GM12878 (cell line): ENCODE measurements at regions not wholly inside any gene's neighbourhood (a gene's known extent, or its start where the extent isn't known, plus 50 kb on each side); places are given as distances from the start of the nearest gene placed in this dataset.

Experiments
- ATAC-seq: fragments of 200-7000 bp; cut with Tn5 transposase; 3 replicates; pipeline ENCODE4 v1.9.1; 2020; ENCODE audit warnings: mild to moderate bottlenecking, moderate library complexity
- BruUV-seq: library from RNA; stranded (reverse); fragments of 400-500 nt; replicated peaks from 2 replicates; lab custom pipeline; 2021; lab: Mats Ljungman, UMichigan
- CTCF ChIA-PET: fragments of 300-600 bp; sonication (Branson Sonifier 250); formaldehyde crosslinking; extraction: SDS; loops from one replicate; lab custom pipeline; 2021; ENCODE audit warnings: inconsistent platforms; lab: Yijun Ruan, JAX
- POLR2A ChIA-PET: fragments of 350-600 bp; formaldehyde crosslinking; extraction: SDS; loops from one replicate; lab custom pipeline; 2021; ENCODE audit warnings: inconsistent platforms; lab: Charles Lee
- RAD21 ChIA-PET: fragments of 300-600 bp; sonication (Branson Sonifier 250); formaldehyde crosslinking; loops from one replicate; lab custom pipeline; 2023; ENCODE audit warnings: antibody characterized with exemption; ENCODE audit not compliant: unreplicated experiment; lab: Charles Lee
- SMC1A ChIA-PET: fragments of 300-600 bp; sonication (Branson Sonifier 250); formaldehyde crosslinking; loops from one replicate; lab custom pipeline; 2023; ENCODE audit not compliant: unreplicated experiment, uncharacterized antibody; lab: Charles Lee
- DNase-seq: peaks from one replicate; pipeline ENCODE4 v3.0.0-alpha.2; 2011; ENCODE audit warnings: low read depth, low spot score
- FAIRE-seq: peaks from 3 replicates; lab custom pipeline; 2011; peaks lifted over from hg19 to GRCh38; lab: Jason Lieb, UNC
- H2AFZ ChIP-seq: 2 replicates; pipeline ENCODE4 v1.6.0; 2011; ENCODE audit warnings: low read depth, low read length, control low read depth; ENCODE audit not compliant: control insufficient read depth
- H3K27ac ChIP-seq: 2 replicates; pipeline ENCODE4 v1.5.1; 2011; ENCODE audit warnings: control low read depth; ENCODE audit not compliant: control insufficient read depth, insufficient read depth
- H3K27me3 ChIP-seq, 2 experiments: replicated peaks in 1 of 2; 2 replicates each; pipeline versions ENCODE4 v1.6.0 to v1.6.1; 2011; ENCODE audit warnings: low read length in 1 of 2; ENCODE audit not compliant: control insufficient read depth in 2 of 2, insufficient read depth in 2 of 2
- H3K36me3 ChIP-seq, 2 experiments: 2 replicates each; pipeline ENCODE4 v1.5.1; 2011; ENCODE audit warnings: low read length in 1 of 2; ENCODE audit not compliant: control insufficient read depth in 2 of 2, insufficient read depth in 2 of 2
- H3K4me1 ChIP-seq: 2 replicates; pipeline ENCODE4 v1.6.1; 2011; ENCODE audit warnings: mild to moderate bottlenecking, low read length, moderate library complexity, mixed read lengths; ENCODE audit not compliant: control insufficient read depth, insufficient read depth
- H3K4me2 ChIP-seq: 2 replicates; pipeline ENCODE4 v1.6.0; 2011; ENCODE audit warnings: control low read depth; ENCODE audit not compliant: control insufficient read depth, insufficient read depth
- H3K4me3 ChIP-seq: fragments of 200-600 bp; sonication (generic); 2 replicates; pipeline ENCODE4 v1.5.1; 2016
- H3K79me2 ChIP-seq: 2 replicates; pipeline ENCODE4 v1.6.0; 2011; ENCODE audit warnings: low read length; ENCODE audit not compliant: control insufficient read depth, insufficient read depth
- H3K9ac ChIP-seq: 2 replicates; pipeline ENCODE4 v1.8.0; 2011; ENCODE audit warnings: low read length, control low read depth, mixed read lengths; ENCODE audit not compliant: control insufficient read depth, insufficient read depth
- H3K9me3 ChIP-seq: replicated peaks from 3 replicates; pipeline ENCODE4 v1.5.1; 2011; ENCODE audit warnings: mild to moderate bottlenecking, low read length; ENCODE audit not compliant: control insufficient read depth, insufficient read depth
- H4K20me1 ChIP-seq: 2 replicates; pipeline ENCODE4 v1.6.0; 2011; ENCODE audit not compliant: control insufficient read depth, insufficient read depth
- EGR1 ChIP-seq, 2 experiments: IDR thresholded peaks; 1 replicate in 1 of 2; 2 replicates in 1 of 2; pipeline ENCODE4 v1.6.1; 2011 to 2012; ENCODE audit warnings: low read depth in 2 of 2, low read length in 2 of 2, borderline replicate concordance in 1 of 2, mild to moderate bottlenecking in 1 of 2, moderate library complexity in 1 of 2
- FOXK2 ChIP-seq: fragments of 450-650 bp; IDR thresholded peaks from 2 replicates; pipeline ENCODE4 v1.6.1; 2017; ENCODE audit warnings: mild to moderate bottlenecking, moderate library complexity
- JUND ChIP-seq: IDR thresholded peaks from 2 replicates; pipeline ENCODE4 v1.6.1; 2012; ENCODE audit warnings: low read depth, mild to moderate bottlenecking, low read length, improper control_type of control experiment, moderate library complexity
- NR2F1 ChIP-seq: fragments of 450-650 bp; conservative IDR thresholded peaks from 2 replicates; pipeline ENCODE4 v1.6.1; 2017; ENCODE audit warnings: mild to moderate bottlenecking
- SMC3 ChIP-seq: IDR thresholded peaks from 2 replicates; pipeline ENCODE4 v1.6.1; 2011; ENCODE audit warnings: low read length, improper control_type of control experiment, borderline replicate concordance
- TCF3 ChIP-seq: IDR thresholded peaks from 2 replicates; pipeline ENCODE4 v1.6.1; 2012; ENCODE audit warnings: low read depth, mild to moderate bottlenecking, low read length, borderline replicate concordance; ENCODE audit not compliant: insufficient read depth
- TCF7 ChIP-seq: IDR thresholded peaks from 2 replicates; pipeline ENCODE4 v1.6.1; 2014; ENCODE audit warnings: antibody characterized with exemption, borderline replicate concordance
- ZNF217 ChIP-seq: fragments of 450-650 bp; IDR thresholded peaks from 2 replicates; pipeline ENCODE4 v1.6.1; 2017; ENCODE audit warnings: antibody characterized with exemption, mild to moderate bottlenecking
- WGBS: methylation state at CpG from one replicate; pipeline ENCODE4 v1.1.6; 2016; ENCODE audit warnings: low lambda C conversion rate; ENCODE audit not compliant: insufficient replicate concordance, insufficient coverage; ENCODE audit errors: missing lambda C conversion rate; 5-methylcytosine and 5-hydroxymethylcytosine counted together
- in situ Hi-C: fragments of 300-500 bp; cut with MboI; formaldehyde crosslinking; loops from 9 replicates; pipeline ENCODE4 v1.14.3; 2018; ENCODE audit warnings: mixed read lengths
- intact Hi-C: fragments of 100-400 bp; cut with micrococcal nuclease; formaldehyde crosslinking; loops from one replicate; pipeline ENCODE4 v1.14.2; 2022; ENCODE audit not compliant: unreplicated experiment
- TF ChIP-seq, protein P1 (sequence below): IDR thresholded peaks from 2 replicates; pipeline ENCODE4 v1.6.1; 2011; ENCODE audit warnings: low read depth, mild to moderate bottlenecking, low read length, moderate library complexity, borderline replicate concordance; ENCODE audit errors: extremely low read depth
- TF ChIP-seq, protein P2 (sequence below): fragments of 150-350 bp; IDR thresholded peaks from 2 replicates; pipeline ENCODE4 v1.6.1; 2014; ENCODE audit warnings: mild to moderate bottlenecking, low read depth, low read length
- TF ChIP-seq, protein P3 (sequence below): fragments of 450-650 bp; IDR thresholded peaks from 2 replicates; pipeline ENCODE4 v1.6.1; 2017; ENCODE audit warnings: borderline replicate concordance

DNA sequence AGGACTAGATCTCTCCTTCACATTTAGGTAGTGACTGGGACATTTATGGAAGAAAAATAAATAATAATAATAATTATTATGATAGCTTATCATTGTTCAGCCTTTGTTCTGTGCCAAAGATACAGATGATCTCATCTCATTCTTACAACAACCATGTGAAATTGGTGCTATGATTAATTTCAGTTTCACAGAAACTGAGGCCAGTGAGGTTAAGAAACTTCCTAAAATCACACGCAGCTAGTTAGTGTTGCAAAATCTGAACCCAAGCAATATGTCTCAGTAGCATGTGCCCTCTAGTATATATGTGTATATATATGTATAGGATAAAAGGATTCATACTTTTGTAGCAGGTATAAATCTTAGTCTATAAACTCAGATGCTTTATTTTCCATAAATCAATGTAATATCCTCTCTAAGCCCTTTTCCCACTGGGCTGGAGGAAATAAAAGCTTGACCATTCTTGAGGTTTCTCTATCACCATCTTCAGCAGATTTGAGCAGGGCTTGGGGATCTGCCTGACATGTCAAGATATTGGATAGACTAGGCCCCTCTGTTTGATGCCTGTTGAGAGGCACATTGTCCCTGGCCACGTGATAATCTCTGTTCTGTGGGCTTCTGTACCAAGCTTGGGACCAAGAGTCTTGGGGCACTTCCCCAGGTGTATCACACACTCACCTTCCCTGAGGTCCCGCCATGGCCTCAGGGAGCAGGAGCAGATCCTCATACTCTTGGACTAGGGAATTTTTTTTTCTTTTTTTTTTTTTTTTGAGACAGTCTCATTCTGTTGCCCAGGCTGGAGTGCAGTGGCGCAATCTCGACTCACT is 172.6 kb upstream of the NRP1 start (continued):
- TF ChIP-seq, protein P1, sequence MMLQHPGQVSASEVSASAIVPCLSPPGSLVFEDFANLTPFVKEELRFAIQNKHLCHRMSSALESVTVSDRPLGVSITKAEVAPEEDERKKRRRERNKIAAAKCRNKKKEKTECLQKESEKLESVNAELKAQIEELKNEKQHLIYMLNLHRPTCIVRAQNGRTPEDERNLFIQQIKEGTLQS = no peak
- TF ChIP-seq ZNF217 (no peak), TCF7 (no peak), EGR1 (IDR thresholded peaks at IDR 0.05; ENCODE audit: borderline replicate concordance in 1 of 2, low read depth in 2 of 2, low read length in 2 of 2) (no peak), JUND (no peak)
- TF ChIP-seq, protein P2, sequence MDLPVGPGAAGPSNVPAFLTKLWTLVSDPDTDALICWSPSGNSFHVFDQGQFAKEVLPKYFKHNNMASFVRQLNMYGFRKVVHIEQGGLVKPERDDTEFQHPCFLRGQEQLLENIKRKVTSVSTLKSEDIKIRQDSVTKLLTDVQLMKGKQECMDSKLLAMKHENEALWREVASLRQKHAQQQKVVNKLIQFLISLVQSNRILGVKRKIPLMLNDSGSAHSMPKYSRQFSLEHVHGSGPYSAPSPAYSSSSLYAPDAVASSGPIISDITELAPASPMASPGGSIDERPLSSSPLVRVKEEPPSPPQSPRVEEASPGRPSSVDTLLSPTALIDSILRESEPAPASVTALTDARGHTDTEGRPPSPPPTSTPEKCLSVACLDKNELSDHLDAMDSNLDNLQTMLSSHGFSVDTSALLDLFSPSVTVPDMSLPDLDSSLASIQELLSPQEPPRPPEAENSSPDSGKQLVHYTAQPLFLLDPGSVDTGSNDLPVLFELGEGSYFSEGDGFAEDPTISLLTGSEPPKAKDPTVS = no peak

DNA sequence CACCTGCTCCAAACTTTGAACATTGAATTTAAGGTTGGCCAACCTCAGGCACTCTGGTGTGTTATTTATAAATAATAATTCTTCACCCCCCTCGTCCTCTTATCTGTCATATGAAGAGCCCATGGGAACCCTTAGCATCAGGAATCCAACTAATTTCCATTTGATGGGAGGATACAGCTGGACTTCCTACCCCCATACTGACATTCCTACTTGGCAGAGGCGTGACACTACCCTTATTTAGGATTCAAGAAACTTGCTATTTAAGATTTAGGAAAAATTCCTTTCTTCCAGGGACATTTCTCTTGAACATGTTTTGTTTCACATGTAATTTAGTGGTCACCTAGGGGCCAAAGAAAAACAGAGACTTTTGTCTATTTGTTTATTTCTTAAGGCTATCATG is 171.9 kb upstream of the NRP1 start:
- H3K9me3 ChIP-seq = no peaks in the 10 kb centered on the region; the same call in 2 of the 3 replicates
- WGBS = 30% methylated on average over 2 of the region's 2 CpGs
- no peak overlapping the region for H3K27ac ChIP-seq
- SMC1A ChIA-PET = interaction anchor here (0.6 to 2.9 kb wide), 16 partner anchors 10 to 867 kb away, joined by 3 to 11 read pairs (median 3); no protein-coding TSS in a partner anchor
- intact Hi-C loops = no loop called here
- DNase-seq = no peak
- POLR2A ChIA-PET = interaction anchor here (0.8 to 2.4 kb wide), 4 partner anchors 10 to 174 kb away, joined by 3 to 7 read pairs (median 3); no protein-coding TSS in a partner anchor
- H3K27me3 ChIP-seq = no peaks in the 10 kb centered on the region
- no TSS peak for BruUV-seq
- no peak for FAIRE-seq
- H3K4me3 ChIP-seq = no peak overlapping the region
- H3K79me2 ChIP-seq = no peaks in the 10 kb centered on the region
- no peak overlapping the region for H3K4me2 ChIP-seq
- no peak overlapping the region for H3K9ac ChIP-seq
- TF ChIP-seq TCF3 (no peak), SMC3 (no peak), NR2F1 (no peak), FOXK2 (no peak)
- TF ChIP-seq, protein P3, sequence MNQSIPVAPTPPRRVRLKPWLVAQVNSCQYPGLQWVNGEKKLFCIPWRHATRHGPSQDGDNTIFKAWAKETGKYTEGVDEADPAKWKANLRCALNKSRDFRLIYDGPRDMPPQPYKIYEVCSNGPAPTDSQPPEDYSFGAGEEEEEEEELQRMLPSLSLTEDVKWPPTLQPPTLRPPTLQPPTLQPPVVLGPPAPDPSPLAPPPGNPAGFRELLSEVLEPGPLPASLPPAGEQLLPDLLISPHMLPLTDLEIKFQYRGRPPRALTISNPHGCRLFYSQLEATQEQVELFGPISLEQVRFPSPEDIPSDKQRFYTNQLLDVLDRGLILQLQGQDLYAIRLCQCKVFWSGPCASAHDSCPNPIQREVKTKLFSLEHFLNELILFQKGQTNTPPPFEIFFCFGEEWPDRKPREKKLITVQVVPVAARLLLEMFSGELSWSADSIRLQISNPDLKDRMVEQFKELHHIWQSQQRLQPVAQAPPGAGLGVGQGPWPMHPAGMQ = no peak
- H2AFZ ChIP-seq = no peak overlapping the region
- no peaks in the 10 kb centered on the region for H3K36me3 ChIP-seq
- no peaks in the 10 kb centered on the region for H3K4me1 ChIP-seq
- H4K20me1 ChIP-seq = no peaks in the 10 kb centered on the region
- RAD21 ChIA-PET = interaction anchor here (0.6 to 3.8 kb wide), 12 partner anchors 11 to 1132 kb away, joined by 3 to 16 read pairs (median 4); no protein-coding TSS in a partner anchor
- no peak; the same call in 2 of the 3 replicates for ATAC-seq
- in situ Hi-C loops = no loop called here
- CTCF ChIA-PET = interaction anchor here (0.9 to 1.8 kb wide), 7 partner anchors 20 to 240 kb away, joined by 3 to 7 read pairs (median 3); no protein-coding TSS in a partner anchor
